ENCODE measurements at regions not wholly inside any gene's neighbourhood (a gene's known extent, or its start where the extent isn't known, plus 50 kb on each side); places are given as distances from the start of the nearest gene placed in this dataset.

DNA sequence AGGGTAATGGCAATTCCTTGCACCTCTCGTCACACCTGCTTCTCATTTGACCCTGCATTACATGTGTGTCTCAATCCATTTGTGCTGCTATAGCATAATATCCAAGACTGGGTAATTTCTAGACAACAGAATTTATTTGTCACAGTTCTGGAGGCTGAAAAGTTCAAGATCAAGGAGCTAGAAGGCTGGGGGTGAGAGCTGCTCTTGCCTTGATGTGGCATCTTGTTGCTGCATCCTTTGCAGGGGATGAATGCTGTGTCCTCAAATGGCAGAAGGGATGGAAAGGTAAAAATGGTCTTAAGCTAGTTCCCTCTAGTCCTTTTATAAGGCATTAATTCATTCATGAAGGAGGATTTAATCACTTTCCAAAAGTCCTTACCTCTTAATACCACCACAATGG lies 323.7 kb upstream of the RPS23 start:
- TF ChIP-seq, protein P1, sequence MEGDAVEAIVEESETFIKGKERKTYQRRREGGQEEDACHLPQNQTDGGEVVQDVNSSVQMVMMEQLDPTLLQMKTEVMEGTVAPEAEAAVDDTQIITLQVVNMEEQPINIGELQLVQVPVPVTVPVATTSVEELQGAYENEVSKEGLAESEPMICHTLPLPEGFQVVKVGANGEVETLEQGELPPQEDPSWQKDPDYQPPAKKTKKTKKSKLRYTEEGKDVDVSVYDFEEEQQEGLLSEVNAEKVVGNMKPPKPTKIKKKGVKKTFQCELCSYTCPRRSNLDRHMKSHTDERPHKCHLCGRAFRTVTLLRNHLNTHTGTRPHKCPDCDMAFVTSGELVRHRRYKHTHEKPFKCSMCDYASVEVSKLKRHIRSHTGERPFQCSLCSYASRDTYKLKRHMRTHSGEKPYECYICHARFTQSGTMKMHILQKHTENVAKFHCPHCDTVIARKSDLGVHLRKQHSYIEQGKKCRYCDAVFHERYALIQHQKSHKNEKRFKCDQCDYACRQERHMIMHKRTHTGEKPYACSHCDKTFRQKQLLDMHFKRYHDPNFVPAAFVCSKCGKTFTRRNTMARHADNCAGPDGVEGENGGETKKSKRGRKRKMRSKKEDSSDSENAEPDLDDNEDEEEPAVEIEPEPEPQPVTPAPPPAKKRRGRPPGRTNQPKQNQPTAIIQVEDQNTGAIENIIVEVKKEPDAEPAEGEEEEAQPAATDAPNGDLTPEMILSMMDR (conservative IDR thresholded peaks at IDR 0.05; ENCODE audit: low read depth): no peak
- ChIA-PET CTCF (no interaction called here), POLR2A (ENCODE audit: low non-redundant PET) (no interaction called here)
- DNase-seq (ENCODE audit: low spot score): no peak
- H3K27ac ChIP-seq: no peak overlapping the region

DNA sequence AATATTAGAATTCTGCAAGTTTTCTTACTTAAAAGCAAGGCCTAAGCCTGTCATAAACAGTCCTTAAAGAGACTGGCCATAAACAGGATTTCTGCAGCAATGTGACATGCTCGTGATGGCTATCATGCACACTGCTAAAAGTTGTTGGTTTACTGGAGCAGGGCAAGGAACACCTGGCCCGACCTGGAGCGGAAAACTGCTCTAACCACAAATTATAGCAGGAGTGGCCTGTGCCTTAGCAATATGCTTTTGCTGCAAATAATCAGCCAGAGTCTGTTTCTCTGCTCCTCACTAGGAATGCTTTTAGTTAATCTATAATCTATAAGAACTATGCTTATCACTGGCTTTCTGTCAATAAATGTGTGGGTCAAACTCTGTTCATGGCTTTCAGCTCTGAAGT lies 322.9 kb upstream of the RPS23 start:
- DNase-seq (ENCODE audit: low spot score): no peak
- H3K27ac ChIP-seq: no peak overlapping the region
- TF ChIP-seq, protein P1 (conservative IDR thresholded peaks at IDR 0.05; ENCODE audit: low read depth): no peak
- CTCF ChIA-PET: interaction anchor here (0.7 kb wide), 1 partner anchor 264 kb away, joined by 3 read pairs; no protein-coding TSS in a partner anchor
- POLR2A ChIA-PET (ENCODE audit: low non-redundant PET): no interaction called here

DNA sequence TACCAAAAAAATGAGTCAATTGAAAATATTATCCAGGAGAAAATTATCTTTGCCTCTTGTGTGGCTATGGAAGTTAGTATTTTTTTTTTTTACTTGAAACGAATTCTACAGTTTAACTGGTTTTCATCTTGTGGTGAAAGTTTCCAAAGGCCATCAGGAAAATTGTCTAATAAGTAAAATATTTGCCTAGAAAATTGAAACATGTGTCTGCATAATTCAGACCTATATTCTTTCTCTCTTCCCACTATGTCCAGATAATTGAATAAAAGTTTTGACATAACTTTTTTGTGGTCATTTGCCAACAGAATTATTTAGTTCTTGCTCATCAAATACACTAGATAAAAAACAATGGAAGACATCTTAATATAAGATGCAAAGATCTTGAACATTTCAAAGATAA lies 321.5 kb upstream of the RPS23 start:
- no peak for DNase-seq (ENCODE audit: low spot score)
- H3K27ac ChIP-seq: no peak overlapping the region
- POLR2A ChIA-PET (ENCODE audit: low non-redundant PET): no interaction called here
- TF ChIP-seq, protein P1 (conservative IDR thresholded peaks at IDR 0.05; ENCODE audit: low read depth): no peak
- CTCF ChIA-PET: no interaction called here

DNA sequence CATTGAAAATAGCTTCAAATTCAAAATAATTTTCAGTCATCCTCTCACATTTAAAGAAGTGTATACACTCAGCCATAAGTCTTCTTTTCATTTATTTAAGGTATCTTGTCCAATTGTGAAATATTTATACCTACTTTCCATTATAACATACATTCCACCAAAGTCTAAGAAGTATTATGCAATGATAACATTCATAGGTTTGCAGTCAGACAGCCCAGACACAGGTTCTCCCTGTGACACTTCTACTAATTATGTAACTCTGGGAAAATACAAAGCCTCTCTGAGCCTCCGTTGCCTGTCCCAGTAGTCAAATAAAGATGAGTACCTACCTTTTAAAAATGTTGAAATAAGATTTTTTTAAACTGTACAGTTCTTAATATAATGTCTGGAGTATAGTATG lies 320.9 kb upstream of the RPS23 start:
- no peak for DNase-seq (ENCODE audit: low spot score)
- CTCF ChIA-PET: no interaction called here
- no peak overlapping the region for H3K27ac ChIP-seq
- POLR2A ChIA-PET (ENCODE audit: low non-redundant PET): no interaction called here
- TF ChIP-seq, protein P1 (conservative IDR thresholded peaks at IDR 0.05; ENCODE audit: low read depth): no peak

DNA sequence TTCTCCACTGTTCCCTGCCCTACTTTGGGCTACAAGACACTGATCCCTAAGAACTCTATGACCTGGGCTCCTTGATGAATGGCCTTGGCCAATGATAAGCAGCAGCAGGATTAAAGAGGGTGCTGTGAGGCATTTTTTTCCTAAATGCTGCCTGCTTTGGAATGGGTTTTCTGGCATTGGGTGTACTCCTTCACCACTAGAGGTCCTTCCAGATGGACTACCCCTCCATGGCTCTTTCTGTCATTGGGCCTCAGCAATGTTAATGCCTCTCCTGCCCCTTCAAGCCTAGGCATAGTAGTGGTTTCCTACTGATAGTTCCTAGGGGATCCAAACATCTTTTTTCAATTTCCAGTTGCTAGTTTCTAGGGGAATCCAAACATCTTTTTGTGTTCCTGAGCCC lies 319.3 kb upstream of the RPS23 start:
- POLR2A ChIA-PET (ENCODE audit: low non-redundant PET): no interaction called here
- TF ChIP-seq, protein P1 (conservative IDR thresholded peaks at IDR 0.05; ENCODE audit: low read depth): no peak

DNA sequence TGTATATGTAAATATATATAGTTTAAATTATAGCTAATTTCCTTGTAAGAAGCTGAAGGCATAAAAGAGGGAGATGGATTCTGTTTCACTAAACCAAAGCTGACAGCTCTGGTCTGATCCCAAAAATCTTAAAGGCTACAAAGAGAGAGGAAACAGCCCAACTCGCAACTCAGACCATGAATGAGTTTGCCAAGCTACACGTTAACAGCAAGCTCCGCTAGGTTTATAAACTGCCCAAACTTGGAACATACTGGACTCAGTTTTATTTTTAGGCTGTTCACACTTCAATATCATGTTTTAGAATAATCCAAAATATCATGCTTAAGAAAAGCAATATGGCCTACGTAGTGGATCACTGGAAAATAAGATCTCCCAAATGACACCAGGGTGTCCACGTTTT lies 318.3 kb upstream of the RPS23 start:
- CTCF ChIA-PET: interaction anchor here (0.6 kb wide), 1 partner anchor 597 kb away, joined by 3 read pairs; no protein-coding TSS in a partner anchor
- no peak for DNase-seq (ENCODE audit: low spot score)
- TF ChIP-seq, protein P1 (conservative IDR thresholded peaks at IDR 0.05; ENCODE audit: low read depth): no peak
- no peak overlapping the region for H3K27ac ChIP-seq
- POLR2A ChIA-PET (ENCODE audit: low non-redundant PET): no interaction called here

More for the DNA sequence above, 319.3 kb upstream of the RPS23 start:
- CTCF ChIA-PET: no interaction called here
- DNase-seq (ENCODE audit: low spot score): no peak
- no peak overlapping the region for H3K27ac ChIP-seq

DNA sequence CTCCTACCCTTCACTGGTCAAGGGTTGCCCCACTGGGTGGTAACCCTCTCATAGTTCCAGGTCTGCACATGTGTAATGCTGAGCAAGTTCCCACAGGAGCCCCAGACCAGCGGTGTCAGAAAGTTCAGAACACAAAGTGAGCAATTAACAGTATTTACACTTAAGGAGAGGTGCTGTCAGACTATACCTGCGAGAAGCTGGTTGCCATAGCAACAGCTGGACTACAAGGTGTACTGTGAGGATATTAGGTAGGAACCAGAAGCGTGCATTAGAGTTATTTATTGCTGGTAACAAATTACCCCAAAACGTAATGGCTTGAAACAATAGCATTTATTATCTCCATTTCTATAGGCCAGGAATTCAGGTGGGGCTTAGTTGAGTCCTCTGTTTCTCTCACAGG lies 317.0 kb upstream of the RPS23 start:
- CTCF ChIA-PET: no interaction called here
- DNase-seq (ENCODE audit: low spot score): no peak
- POLR2A ChIA-PET (ENCODE audit: low non-redundant PET): no interaction called here
- no peak overlapping the region for H3K27ac ChIP-seq
- TF ChIP-seq, protein P1 (conservative IDR thresholded peaks at IDR 0.05; ENCODE audit: low read depth): no peak
